ENCODE measurements at regions not wholly inside any gene's neighbourhood (a gene's known extent, or its start where the extent isn't known, plus 50 kb on each side); places are given as distances from the start of the nearest gene placed in this dataset.

GRCh38 chr15:87639305-87640011, 617.1 kb downstream of the NTRK3 start:
- Mint-ChIP-seq H3K27ac (no peak overlapping the region), H3K9me3 (no peaks in the 10 kb centered on the region), H3K27me3 (ENCODE audit: low read depth in 2 of 2) (no peaks in the 10 kb centered on the region), H3K36me3 (no peaks in the 10 kb centered on the region), H3K4me3 (no peak overlapping the region), H3K4me1 (no peaks in the 10 kb centered on the region)
- intact Hi-C loops (cut with micrococcal nuclease), result no loop called here
- WGBS (ENCODE audit: insufficient coverage), result 75% methylated on average over 2 of the region's 4 CpGs
- Histone ChIP-seq H3K9me3 (ENCODE audit: control insufficient read depth, insufficient read depth, low read length) (no peaks in the 10 kb centered on the region), H3K4me3 (ENCODE audit: low read length) (no peak overlapping the region), H3K27me3 (ENCODE audit: control insufficient read depth, insufficient read depth, low read length) (no peaks in the 10 kb centered on the region), H3K36me3 (ENCODE audit: control insufficient read depth, insufficient read depth, low read length) (no peaks in the 10 kb centered on the region), H3K27ac (ENCODE audit: low read length) (no peak overlapping the region), H3K4me1 (ENCODE audit: control insufficient read depth, insufficient read depth, low read length) (no peaks in the 10 kb centered on the region)
- no peak for DNase-seq
- TF ChIP-seq, protein P1, sequence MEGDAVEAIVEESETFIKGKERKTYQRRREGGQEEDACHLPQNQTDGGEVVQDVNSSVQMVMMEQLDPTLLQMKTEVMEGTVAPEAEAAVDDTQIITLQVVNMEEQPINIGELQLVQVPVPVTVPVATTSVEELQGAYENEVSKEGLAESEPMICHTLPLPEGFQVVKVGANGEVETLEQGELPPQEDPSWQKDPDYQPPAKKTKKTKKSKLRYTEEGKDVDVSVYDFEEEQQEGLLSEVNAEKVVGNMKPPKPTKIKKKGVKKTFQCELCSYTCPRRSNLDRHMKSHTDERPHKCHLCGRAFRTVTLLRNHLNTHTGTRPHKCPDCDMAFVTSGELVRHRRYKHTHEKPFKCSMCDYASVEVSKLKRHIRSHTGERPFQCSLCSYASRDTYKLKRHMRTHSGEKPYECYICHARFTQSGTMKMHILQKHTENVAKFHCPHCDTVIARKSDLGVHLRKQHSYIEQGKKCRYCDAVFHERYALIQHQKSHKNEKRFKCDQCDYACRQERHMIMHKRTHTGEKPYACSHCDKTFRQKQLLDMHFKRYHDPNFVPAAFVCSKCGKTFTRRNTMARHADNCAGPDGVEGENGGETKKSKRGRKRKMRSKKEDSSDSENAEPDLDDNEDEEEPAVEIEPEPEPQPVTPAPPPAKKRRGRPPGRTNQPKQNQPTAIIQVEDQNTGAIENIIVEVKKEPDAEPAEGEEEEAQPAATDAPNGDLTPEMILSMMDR (IDR thresholded peaks at IDR 0.05), result no peak
- no peak for ATAC-seq

DNA sequence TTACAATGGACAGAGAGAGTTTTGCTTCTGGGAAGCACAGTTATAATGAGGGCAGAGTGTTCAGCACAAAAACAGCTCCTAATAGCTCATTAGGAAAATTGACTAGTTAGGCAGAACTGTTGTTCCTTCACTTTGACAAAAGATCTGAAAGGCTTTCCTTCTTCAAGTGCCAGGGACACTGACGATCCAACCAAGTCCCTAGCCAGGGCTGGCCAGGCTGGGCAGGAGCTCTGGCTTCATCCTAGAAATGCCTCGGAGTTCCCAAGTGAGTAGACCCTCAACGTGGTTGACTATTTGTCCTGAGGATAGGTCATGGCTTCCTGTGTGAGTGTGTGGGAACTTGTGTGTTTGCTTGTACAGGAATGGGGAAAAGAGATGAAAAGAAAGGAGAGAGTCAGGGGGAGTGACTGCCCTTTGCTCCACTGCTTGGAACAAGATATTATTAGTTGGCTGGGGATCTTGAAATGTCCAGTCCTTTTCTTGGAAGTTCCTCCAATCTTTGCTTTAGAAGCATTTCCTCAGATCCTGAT, 617.9 kb downstream of the NTRK3 start:
- no peak overlapping the region for H3K4me3 ChIP-seq (ENCODE audit: low read length)
- Mint-ChIP-seq H3K27me3 (ENCODE audit: low read depth in 2 of 2) (no peaks in the 10 kb centered on the region), H3K9me3 (peaks cover 0 to 2% of the 10 kb centered on the region in 2 donors), H3K4me1 (no peaks in the 10 kb centered on the region), H3K36me3 (no peaks in the 10 kb centered on the region), H3K27ac (no peak overlapping the region), H3K4me3 (no peak overlapping the region)
- no peaks in the 10 kb centered on the region for H3K27me3 ChIP-seq (ENCODE audit: control insufficient read depth, insufficient read depth, low read length)
- TF ChIP-seq, protein P1 (IDR thresholded peaks at IDR 0.05), result no peak
- H3K4me1 ChIP-seq (ENCODE audit: control insufficient read depth, insufficient read depth, low read length), result no peaks in the 10 kb centered on the region
- intact Hi-C loops (cut with micrococcal nuclease), result no loop called here
- H3K27ac ChIP-seq (ENCODE audit: low read length), result no peak overlapping the region
- DNase-seq (no peak), ATAC-seq (no peak)
- 66% methylated on average over 3 of the region's 3 CpGs for WGBS (ENCODE audit: insufficient coverage)
- no peaks in the 10 kb centered on the region for H3K36me3 ChIP-seq (ENCODE audit: control insufficient read depth, insufficient read depth, low read length)
- H3K9me3 ChIP-seq (ENCODE audit: control insufficient read depth, insufficient read depth, low read length), result no peaks in the 10 kb centered on the region

DNA sequence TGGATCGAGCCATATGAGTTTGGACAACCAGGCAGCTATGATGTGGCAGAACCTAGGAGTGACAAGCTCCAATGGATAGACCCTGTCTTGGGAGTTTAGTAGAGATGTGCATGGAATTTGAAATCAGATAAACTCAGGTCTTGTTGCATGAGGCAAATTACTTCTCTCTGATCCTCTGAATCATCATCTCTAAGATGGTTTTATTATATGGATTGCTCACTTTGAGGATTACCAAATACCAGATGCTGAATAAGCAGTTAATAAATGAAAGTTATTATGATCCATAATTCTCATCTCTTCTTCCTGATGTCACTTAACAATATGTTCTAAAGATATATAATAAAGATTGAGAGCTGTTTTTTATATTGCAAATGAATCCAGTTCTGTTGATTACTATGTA, 622.2 kb downstream of the NTRK3 start:
- no peak overlapping the region for H3K27ac ChIP-seq (ENCODE audit: low read length)
- TF ChIP-seq, protein P1 (IDR thresholded peaks at IDR 0.05), result no peak
- H3K36me3 Mint-ChIP-seq, result no peaks in the 10 kb centered on the region
- H3K9me3 ChIP-seq (ENCODE audit: control insufficient read depth, insufficient read depth, low read length), result no peaks in the 10 kb centered on the region
- 83% methylated on average over 1 of the region's 1 CpG for WGBS (ENCODE audit: insufficient coverage)
- no peaks in the 10 kb centered on the region for H3K4me1 Mint-ChIP-seq
- intact Hi-C loops (cut with micrococcal nuclease), result no loop called here
- no peak overlapping the region for H3K4me3 Mint-ChIP-seq
- H3K4me3 ChIP-seq (ENCODE audit: low read length), result no peak overlapping the region
- H3K27me3 Mint-ChIP-seq (ENCODE audit: low read depth in 2 of 2), result no peaks in the 10 kb centered on the region
- H3K27ac Mint-ChIP-seq, result no peak overlapping the region
- H3K27me3 ChIP-seq (ENCODE audit: control insufficient read depth, insufficient read depth, low read length), result no peaks in the 10 kb centered on the region
- ATAC-seq (no peak), DNase-seq (no peak)
- peaks cover 0 to 7% of the 10 kb centered on the region in 2 donors for H3K9me3 Mint-ChIP-seq
- H3K4me1 ChIP-seq (ENCODE audit: control insufficient read depth, insufficient read depth, low read length), result no peaks in the 10 kb centered on the region
- H3K36me3 ChIP-seq (ENCODE audit: control insufficient read depth, insufficient read depth, low read length), result no peaks in the 10 kb centered on the region

GRCh38 chr15:87633525-87633924, 623.0 kb downstream of the NTRK3 start:
- WGBS (ENCODE audit: insufficient coverage), result no CpG with 5 or more reads among the region's 1 CpG
- no peaks in the 10 kb centered on the region for H3K4me1 Mint-ChIP-seq
- Histone ChIP-seq H3K4me3 (ENCODE audit: low read length) (no peak overlapping the region), H3K27me3 (ENCODE audit: control insufficient read depth, insufficient read depth, low read length) (no peaks in the 10 kb centered on the region), H3K9me3 (ENCODE audit: control insufficient read depth, insufficient read depth, low read length) (no peaks in the 10 kb centered on the region), H3K36me3 (ENCODE audit: control insufficient read depth, insufficient read depth, low read length) (no peaks in the 10 kb centered on the region), H3K4me1 (ENCODE audit: control insufficient read depth, insufficient read depth, low read length) (no peaks in the 10 kb centered on the region), H3K27ac (ENCODE audit: low read length) (no peak overlapping the region)
- DNase-seq (no peak), ATAC-seq (no peak)
- peaks cover 0 to 7% of the 10 kb centered on the region in 2 donors for H3K9me3 Mint-ChIP-seq
- TF ChIP-seq, protein P1 (IDR thresholded peaks at IDR 0.05), result no peak
- intact Hi-C loops (cut with micrococcal nuclease), result no loop called here
- H3K4me3 Mint-ChIP-seq, result no peak overlapping the region
- no peak overlapping the region for H3K27ac Mint-ChIP-seq
- H3K27me3 Mint-ChIP-seq (ENCODE audit: low read depth in 2 of 2), result no peaks in the 10 kb centered on the region
- no peaks in the 10 kb centered on the region for H3K36me3 Mint-ChIP-seq

Measured in natural killer cell (primary cell).